ENCODE measurements at regions not wholly inside any gene's neighbourhood (a gene's known extent, or its start where the extent isn't known, plus 50 kb on each side); places are given as distances from the start of the nearest gene placed in this dataset.

DNA sequence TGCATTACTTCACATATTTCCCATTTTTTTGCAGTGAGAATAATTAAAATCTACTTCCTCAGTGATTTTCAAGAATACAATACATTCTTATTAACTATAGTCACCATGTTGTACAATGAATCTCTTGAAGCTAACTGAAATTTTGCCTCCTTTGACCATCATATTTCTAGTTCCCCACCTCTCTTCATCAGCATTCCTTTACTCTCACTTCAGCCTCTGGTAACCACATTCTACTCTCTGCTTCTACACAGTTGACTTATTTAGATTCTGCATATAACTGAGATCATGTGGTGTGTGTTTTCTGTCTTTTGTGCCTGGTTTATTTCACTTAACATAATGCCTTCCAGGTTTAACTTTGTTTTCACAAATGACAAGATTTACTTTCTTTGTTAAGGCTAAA is 304.4 kb upstream of the LYPLAL1 start:
- TF ChIP-seq, protein P1, sequence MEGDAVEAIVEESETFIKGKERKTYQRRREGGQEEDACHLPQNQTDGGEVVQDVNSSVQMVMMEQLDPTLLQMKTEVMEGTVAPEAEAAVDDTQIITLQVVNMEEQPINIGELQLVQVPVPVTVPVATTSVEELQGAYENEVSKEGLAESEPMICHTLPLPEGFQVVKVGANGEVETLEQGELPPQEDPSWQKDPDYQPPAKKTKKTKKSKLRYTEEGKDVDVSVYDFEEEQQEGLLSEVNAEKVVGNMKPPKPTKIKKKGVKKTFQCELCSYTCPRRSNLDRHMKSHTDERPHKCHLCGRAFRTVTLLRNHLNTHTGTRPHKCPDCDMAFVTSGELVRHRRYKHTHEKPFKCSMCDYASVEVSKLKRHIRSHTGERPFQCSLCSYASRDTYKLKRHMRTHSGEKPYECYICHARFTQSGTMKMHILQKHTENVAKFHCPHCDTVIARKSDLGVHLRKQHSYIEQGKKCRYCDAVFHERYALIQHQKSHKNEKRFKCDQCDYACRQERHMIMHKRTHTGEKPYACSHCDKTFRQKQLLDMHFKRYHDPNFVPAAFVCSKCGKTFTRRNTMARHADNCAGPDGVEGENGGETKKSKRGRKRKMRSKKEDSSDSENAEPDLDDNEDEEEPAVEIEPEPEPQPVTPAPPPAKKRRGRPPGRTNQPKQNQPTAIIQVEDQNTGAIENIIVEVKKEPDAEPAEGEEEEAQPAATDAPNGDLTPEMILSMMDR (IDR thresholded peaks at IDR 0.05 in 2 of 3, conservative IDR thresholded peaks at IDR 0.05 in 1 of 3; ENCODE audit: borderline replicate concordance in 1 of 3, insufficient read depth in 1 of 3, low read depth in 2 of 3, low read length in 2 of 3) = no peak
- TF ChIP-seq POLR2AphosphoS5 (IDR thresholded peaks at IDR 0.05; ENCODE audit: low read depth, low read length) (no peak), YY1 (IDR thresholded peaks at IDR 0.05; ENCODE audit: extremely low read depth, insufficient replicate concordance, low read depth, low read length) (no peak), ZBTB33 (IDR thresholded peaks at IDR 0.05; ENCODE audit: extremely low read depth, insufficient replicate concordance, low read length) (no peak), EZH2phosphoT487 (IDR thresholded peaks at IDR 0.05; ENCODE audit: borderline replicate concordance) (no peak), CEBPB (IDR thresholded peaks at IDR 0.05; ENCODE audit: low read depth) (no peak), POLR2A (IDR thresholded peaks at IDR 0.05; ENCODE audit: borderline replicate concordance, extremely low read depth, insufficient read depth, insufficient read length) (no peak), EZH2 (IDR thresholded peaks at IDR 0.05) (no peak), ZFX (IDR thresholded peaks at IDR 0.05) (no peak), SIN3A (IDR thresholded peaks at IDR 0.05; ENCODE audit: low read depth) (no peak), EGR1 (IDR thresholded peaks at IDR 0.05; ENCODE audit: low read depth) (no peak)
- TF ChIP-seq, protein P2, sequence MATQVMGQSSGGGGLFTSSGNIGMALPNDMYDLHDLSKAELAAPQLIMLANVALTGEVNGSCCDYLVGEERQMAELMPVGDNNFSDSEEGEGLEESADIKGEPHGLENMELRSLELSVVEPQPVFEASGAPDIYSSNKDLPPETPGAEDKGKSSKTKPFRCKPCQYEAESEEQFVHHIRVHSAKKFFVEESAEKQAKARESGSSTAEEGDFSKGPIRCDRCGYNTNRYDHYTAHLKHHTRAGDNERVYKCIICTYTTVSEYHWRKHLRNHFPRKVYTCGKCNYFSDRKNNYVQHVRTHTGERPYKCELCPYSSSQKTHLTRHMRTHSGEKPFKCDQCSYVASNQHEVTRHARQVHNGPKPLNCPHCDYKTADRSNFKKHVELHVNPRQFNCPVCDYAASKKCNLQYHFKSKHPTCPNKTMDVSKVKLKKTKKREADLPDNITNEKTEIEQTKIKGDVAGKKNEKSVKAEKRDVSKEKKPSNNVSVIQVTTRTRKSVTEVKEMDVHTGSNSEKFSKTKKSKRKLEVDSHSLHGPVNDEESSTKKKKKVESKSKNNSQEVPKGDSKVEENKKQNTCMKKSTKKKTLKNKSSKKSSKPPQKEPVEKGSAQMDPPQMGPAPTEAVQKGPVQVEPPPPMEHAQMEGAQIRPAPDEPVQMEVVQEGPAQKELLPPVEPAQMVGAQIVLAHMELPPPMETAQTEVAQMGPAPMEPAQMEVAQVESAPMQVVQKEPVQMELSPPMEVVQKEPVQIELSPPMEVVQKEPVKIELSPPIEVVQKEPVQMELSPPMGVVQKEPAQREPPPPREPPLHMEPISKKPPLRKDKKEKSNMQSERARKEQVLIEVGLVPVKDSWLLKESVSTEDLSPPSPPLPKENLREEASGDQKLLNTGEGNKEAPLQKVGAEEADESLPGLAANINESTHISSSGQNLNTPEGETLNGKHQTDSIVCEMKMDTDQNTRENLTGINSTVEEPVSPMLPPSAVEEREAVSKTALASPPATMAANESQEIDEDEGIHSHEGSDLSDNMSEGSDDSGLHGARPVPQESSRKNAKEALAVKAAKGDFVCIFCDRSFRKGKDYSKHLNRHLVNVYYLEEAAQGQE (IDR thresholded peaks at IDR 0.05; ENCODE audit: low read depth) = no peak
- TF ChIP-seq, protein P3, sequence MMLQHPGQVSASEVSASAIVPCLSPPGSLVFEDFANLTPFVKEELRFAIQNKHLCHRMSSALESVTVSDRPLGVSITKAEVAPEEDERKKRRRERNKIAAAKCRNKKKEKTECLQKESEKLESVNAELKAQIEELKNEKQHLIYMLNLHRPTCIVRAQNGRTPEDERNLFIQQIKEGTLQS (IDR thresholded peaks at IDR 0.05) = no peak
